GM23338 (cell line): ENCODE measurements at regions not wholly inside any gene's neighbourhood (a gene's known extent, or its start where the extent isn't known, plus 50 kb on each side); places are given as distances from the start of the nearest gene placed in this dataset.

ENCODE experiments used
- ATAC-seq: fragments of 200-7000 bp; cut with Tn5 transposase; 3 replicates; pipeline ENCODE4 v1.9.1; 2020
- DNase-seq: peaks from one replicate; pipeline ENCODE4 v3.0.0-alpha.2; 2015; ENCODE audit warnings: low spot score
- H2AFZ ChIP-seq: fragments of 200-600 bp; sonication (generic); 2 replicates; pipeline ENCODE4 v1.8.0; 2016; ENCODE audit warnings: antibody characterized with exemption, mild to moderate bottlenecking, moderate library complexity
- H3F3A ChIP-seq: fragments of 200-600 bp; sonication (generic); replicated peaks from 2 replicates; pipeline ENCODE4 v1.8.0; 2017; ENCODE audit warnings: antibody characterized with exemption, mixed run types, low read depth
- H3K27ac ChIP-seq: fragments of 200-600 bp; sonication (generic); 2 replicates; pipeline ENCODE4 v1.6.1; 2016; ENCODE audit warnings: low read depth
- H3K27me3 ChIP-seq: fragments of 200-600 bp; sonication (generic); 2 replicates; pipeline ENCODE4 v1.8.0; 2016; ENCODE audit warnings: mild to moderate bottlenecking, mixed run types, moderate library complexity; ENCODE audit not compliant: insufficient read depth
- H3K36me3 ChIP-seq: fragments of 200-600 bp; sonication (generic); 2 replicates; pipeline ENCODE4 v1.8.0; 2016; ENCODE audit warnings: mild to moderate bottlenecking; ENCODE audit not compliant: insufficient read depth
- H3K4me1 ChIP-seq: fragments of 200-600 bp; sonication (generic); 2 replicates; pipeline ENCODE4 v1.8.0; 2016; ENCODE audit warnings: mild to moderate bottlenecking, moderate library complexity; ENCODE audit not compliant: insufficient read depth
- H3K4me2 ChIP-seq: fragments of 200-600 bp; sonication (generic); 2 replicates; pipeline ENCODE4 v1.7.1; 2017; ENCODE audit warnings: mixed run types
- H3K4me3 ChIP-seq: fragments of 200-600 bp; sonication (generic); 2 replicates; pipeline ENCODE4 v1.6.1; 2016; ENCODE audit warnings: mixed run types
- H3K79me2 ChIP-seq: fragments of 200-600 bp; sonication (generic); replicated peaks from 2 replicates; pipeline ENCODE4 v1.8.0; 2017; ENCODE audit warnings: mild to moderate bottlenecking; ENCODE audit not compliant: insufficient read depth
- H3K9me2 ChIP-seq: fragments of 200-600 bp; sonication (generic); 2 replicates; pipeline ENCODE4 v1.8.0; 2017; ENCODE audit not compliant: insufficient read depth
- H4K20me1 ChIP-seq: fragments of 200-600 bp; sonication (generic); replicated peaks from 2 replicates; pipeline ENCODE4 v1.8.0; 2017; ENCODE audit warnings: mild to moderate bottlenecking; ENCODE audit not compliant: insufficient read depth
- H3K27ac Mint-ChIP-seq: 2 replicates; pipeline ENCODE4 v1.8.0; 2020; ENCODE audit warnings: inconsistent platforms, mild to moderate bottlenecking, moderate library complexity, mixed read lengths
- H3K27me3 Mint-ChIP-seq: 3 replicates; pipeline ENCODE4 v1.8.0; 2022; ENCODE audit warnings: low read depth, mild to moderate bottlenecking, moderate library complexity, mixed read lengths, inconsistent platforms; ENCODE audit not compliant: insufficient read depth, poor library complexity
- H3K36me3 Mint-ChIP-seq: 3 replicates; pipeline ENCODE4 v1.8.0; 2021; ENCODE audit warnings: low read depth, mild to moderate bottlenecking, inconsistent platforms, moderate library complexity, mixed read lengths
- H3K4me1 Mint-ChIP-seq: 3 replicates; pipeline ENCODE4 v1.8.0; 2020; ENCODE audit warnings: mild to moderate bottlenecking, inconsistent platforms, mixed read lengths
- H3K4me3 Mint-ChIP-seq: 3 replicates; pipeline ENCODE4 v1.8.0; 2021; ENCODE audit warnings: moderate library complexity, mild to moderate bottlenecking, inconsistent platforms, mixed read lengths
- H3K9me3 Mint-ChIP-seq: 3 replicates; pipeline ENCODE4 v1.8.0; 2020; ENCODE audit warnings: moderate library complexity, mild to moderate bottlenecking, inconsistent platforms, mixed read lengths
- CREB1 ChIP-seq: fragments of 250-450 bp; sonication (Bioruptor Pico); IDR thresholded peaks from 2 replicates; pipeline ENCODE4 v1.5.0; 2020; ENCODE audit warnings: low read depth, mild to moderate bottlenecking, moderate library complexity
- JUNB ChIP-seq: IDR thresholded peaks from one replicate; pipeline ENCODE4 v1.6.1; 2016; ENCODE audit warnings: antibody characterized with exemption; ENCODE audit not compliant: unreplicated experiment
- NANOG ChIP-seq: IDR thresholded peaks from 2 replicates; pipeline ENCODE4 v1.6.1; 2016; ENCODE audit warnings: antibody characterized with exemption, borderline replicate concordance
- POLR2AphosphoS5 ChIP-seq: IDR thresholded peaks from 2 replicates; pipeline ENCODE4 v1.6.1; 2016; ENCODE audit warnings: antibody characterized with exemption, low read depth
- STAT1 ChIP-seq: IDR thresholded peaks from one replicate; pipeline ENCODE4 v1.6.1; 2016; ENCODE audit warnings: antibody characterized with exemption; ENCODE audit not compliant: unreplicated experiment
- ZNF331 ChIP-seq: fragments of 250-450 bp; sonication (Bioruptor Pico); IDR thresholded peaks from 2 replicates; pipeline ENCODE4 v1.5.0; 2020; ENCODE audit warnings: low read depth, mild to moderate bottlenecking, moderate library complexity
- TF ChIP-seq, protein P1 (sequence below), 2 experiments: fragments of 200-600 bp in 1 of 2; sonication (generic) in 1 of 2; conservative IDR thresholded peaks; 2 replicates each; pipeline versions ENCODE4 v1.5.1 to v1.6.1; 2016 to 2017; ENCODE audit warnings: antibody characterized with exemption in 2 of 2, low read depth in 2 of 2, mild to moderate bottlenecking in 2 of 2, moderate library complexity in 1 of 2
- TF ChIP-seq, protein P2 (sequence below): IDR thresholded peaks from 2 replicates; pipeline ENCODE4 v1.6.1; 2016; ENCODE audit warnings: antibody characterized with exemption
- TF ChIP-seq, protein P3 (sequence below): IDR thresholded peaks from one replicate; pipeline ENCODE4 v1.6.1; 2018; ENCODE audit warnings: antibody characterized with exemption; ENCODE audit not compliant: unreplicated experiment
- TF ChIP-seq, protein P4 (sequence below): fragments of 250-450 bp; sonication (Bioruptor Pico); IDR thresholded peaks from 2 replicates; pipeline ENCODE4 v1.5.0; 2020; ENCODE audit warnings: mild to moderate bottlenecking, moderate library complexity

DNA sequence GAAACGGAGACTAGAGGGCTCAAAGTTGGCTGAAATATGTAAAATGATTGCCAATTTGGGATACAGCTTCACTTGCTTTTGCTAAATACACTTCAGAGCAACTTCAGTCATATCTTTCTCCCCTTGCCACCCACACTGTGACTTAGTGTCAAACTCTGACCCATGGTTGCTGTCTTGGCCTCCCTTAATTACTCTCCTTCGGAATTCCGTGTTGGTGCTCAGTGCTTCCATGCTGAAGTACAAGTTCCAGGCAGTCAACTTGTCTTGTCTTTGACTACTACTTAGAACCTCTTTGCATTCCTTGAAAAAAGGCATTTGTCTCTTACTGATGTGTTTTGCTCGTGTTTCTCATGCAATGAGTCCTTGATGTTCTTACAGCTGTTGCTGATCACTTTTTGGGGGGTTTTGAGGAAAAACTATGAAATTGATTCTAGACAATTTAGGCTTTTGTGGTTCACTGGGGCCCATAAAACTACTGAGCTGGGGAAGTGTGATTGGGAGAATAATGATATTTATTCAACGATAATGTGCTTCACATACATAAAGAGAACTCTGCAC, 146.0 kb downstream of the UBE2E3 start:
- no peaks in the 10 kb centered on the region for H3F3A ChIP-seq
- TF ChIP-seq STAT1 (no peak), CREB1 (CRISPR knock-in tag) (no peak), JUNB (no peak), POLR2AphosphoS5 (no peak)
- no peaks in the 10 kb centered on the region for H3K9me3 Mint-ChIP-seq
- no peak overlapping the region for H3K4me3 ChIP-seq
- H3K27me3 ChIP-seq = no peaks in the 10 kb centered on the region
- H3K4me2 ChIP-seq = no peak overlapping the region
- DNase-seq (no peak), ATAC-seq (no peak)
- no peaks in the 10 kb centered on the region for H3K27me3 Mint-ChIP-seq
- H3K9me2 ChIP-seq = no peaks in the 10 kb centered on the region
- H4K20me1 ChIP-seq = no peaks in the 10 kb centered on the region
- H3K27ac Mint-ChIP-seq = no peak overlapping the region
- 0 out of 2 replicates have a peak overlapping the region, but pooled peaks have one; percentile 57 for H2AFZ ChIP-seq
- H3K36me3 Mint-ChIP-seq = no peaks in the 10 kb centered on the region
- H3K4me1 Mint-ChIP-seq = peaks cover 14% of the 10 kb centered on the region; the same call in 2 of the 3 replicates
- H3K27ac ChIP-seq = no peak overlapping the region
- no peaks in the 10 kb centered on the region for H3K36me3 ChIP-seq
- H3K79me2 ChIP-seq = no peaks in the 10 kb centered on the region
- no peak overlapping the region for H3K4me3 Mint-ChIP-seq
- peaks cover 12% of the 10 kb centered on the region for H3K4me1 ChIP-seq

DNA sequence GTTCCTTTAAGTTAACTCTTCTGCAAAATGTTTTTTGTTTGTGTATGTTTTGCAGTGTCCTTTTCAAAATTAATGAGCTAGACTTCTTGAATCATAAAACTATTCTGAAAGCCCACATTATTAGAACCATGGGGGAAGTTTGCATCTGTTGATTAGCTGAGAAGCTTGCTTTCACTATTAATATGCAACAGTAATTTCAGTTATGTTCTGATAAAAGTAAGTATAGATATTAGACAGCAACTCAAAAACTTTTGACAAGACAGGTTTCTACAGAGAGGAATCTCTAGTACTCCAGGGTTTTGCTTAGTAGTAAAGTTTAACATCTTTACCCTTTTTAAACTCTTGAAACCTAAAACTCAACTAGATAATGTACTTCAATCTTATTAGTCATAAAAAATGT, 147.8 kb downstream of the UBE2E3 start:
- Mint-ChIP-seq H3K9me3 (no peaks in the 10 kb centered on the region), H3K4me1 (peaks cover 14% of the 10 kb centered on the region; the same call in 2 of the 3 replicates), H3K4me3 (no peak overlapping the region), H3K27me3 (no peaks in the 10 kb centered on the region), H3K27ac (no peak overlapping the region), H3K36me3 (no peaks in the 10 kb centered on the region)
- Histone ChIP-seq H3F3A (no peaks in the 10 kb centered on the region), H3K4me3 (no peak overlapping the region), H2AFZ (no peak overlapping the region), H3K36me3 (no peaks in the 10 kb centered on the region), H3K9me2 (no peaks in the 10 kb centered on the region), H3K4me1 (peaks cover 12% of the 10 kb centered on the region), H4K20me1 (no peaks in the 10 kb centered on the region), H3K27ac (no peak overlapping the region), H3K27me3 (no peaks in the 10 kb centered on the region), H3K79me2 (no peaks in the 10 kb centered on the region), H3K4me2 (no peak overlapping the region)
- ATAC-seq (no peak), DNase-seq (no peak)
- TF ChIP-seq, protein P1, sequence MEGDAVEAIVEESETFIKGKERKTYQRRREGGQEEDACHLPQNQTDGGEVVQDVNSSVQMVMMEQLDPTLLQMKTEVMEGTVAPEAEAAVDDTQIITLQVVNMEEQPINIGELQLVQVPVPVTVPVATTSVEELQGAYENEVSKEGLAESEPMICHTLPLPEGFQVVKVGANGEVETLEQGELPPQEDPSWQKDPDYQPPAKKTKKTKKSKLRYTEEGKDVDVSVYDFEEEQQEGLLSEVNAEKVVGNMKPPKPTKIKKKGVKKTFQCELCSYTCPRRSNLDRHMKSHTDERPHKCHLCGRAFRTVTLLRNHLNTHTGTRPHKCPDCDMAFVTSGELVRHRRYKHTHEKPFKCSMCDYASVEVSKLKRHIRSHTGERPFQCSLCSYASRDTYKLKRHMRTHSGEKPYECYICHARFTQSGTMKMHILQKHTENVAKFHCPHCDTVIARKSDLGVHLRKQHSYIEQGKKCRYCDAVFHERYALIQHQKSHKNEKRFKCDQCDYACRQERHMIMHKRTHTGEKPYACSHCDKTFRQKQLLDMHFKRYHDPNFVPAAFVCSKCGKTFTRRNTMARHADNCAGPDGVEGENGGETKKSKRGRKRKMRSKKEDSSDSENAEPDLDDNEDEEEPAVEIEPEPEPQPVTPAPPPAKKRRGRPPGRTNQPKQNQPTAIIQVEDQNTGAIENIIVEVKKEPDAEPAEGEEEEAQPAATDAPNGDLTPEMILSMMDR (conservative IDR thresholded peaks at IDR 0.05; ENCODE audit: low read depth in 2 of 2) = no peak
- TF ChIP-seq, protein P2, sequence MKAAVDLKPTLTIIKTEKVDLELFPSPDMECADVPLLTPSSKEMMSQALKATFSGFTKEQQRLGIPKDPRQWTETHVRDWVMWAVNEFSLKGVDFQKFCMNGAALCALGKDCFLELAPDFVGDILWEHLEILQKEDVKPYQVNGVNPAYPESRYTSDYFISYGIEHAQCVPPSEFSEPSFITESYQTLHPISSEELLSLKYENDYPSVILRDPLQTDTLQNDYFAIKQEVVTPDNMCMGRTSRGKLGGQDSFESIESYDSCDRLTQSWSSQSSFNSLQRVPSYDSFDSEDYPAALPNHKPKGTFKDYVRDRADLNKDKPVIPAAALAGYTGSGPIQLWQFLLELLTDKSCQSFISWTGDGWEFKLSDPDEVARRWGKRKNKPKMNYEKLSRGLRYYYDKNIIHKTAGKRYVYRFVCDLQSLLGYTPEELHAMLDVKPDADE = no peak
- TF ChIP-seq NANOG (no peak), ZNF331 (CRISPR knock-in tag) (no peak)
- TF ChIP-seq, protein P3, sequence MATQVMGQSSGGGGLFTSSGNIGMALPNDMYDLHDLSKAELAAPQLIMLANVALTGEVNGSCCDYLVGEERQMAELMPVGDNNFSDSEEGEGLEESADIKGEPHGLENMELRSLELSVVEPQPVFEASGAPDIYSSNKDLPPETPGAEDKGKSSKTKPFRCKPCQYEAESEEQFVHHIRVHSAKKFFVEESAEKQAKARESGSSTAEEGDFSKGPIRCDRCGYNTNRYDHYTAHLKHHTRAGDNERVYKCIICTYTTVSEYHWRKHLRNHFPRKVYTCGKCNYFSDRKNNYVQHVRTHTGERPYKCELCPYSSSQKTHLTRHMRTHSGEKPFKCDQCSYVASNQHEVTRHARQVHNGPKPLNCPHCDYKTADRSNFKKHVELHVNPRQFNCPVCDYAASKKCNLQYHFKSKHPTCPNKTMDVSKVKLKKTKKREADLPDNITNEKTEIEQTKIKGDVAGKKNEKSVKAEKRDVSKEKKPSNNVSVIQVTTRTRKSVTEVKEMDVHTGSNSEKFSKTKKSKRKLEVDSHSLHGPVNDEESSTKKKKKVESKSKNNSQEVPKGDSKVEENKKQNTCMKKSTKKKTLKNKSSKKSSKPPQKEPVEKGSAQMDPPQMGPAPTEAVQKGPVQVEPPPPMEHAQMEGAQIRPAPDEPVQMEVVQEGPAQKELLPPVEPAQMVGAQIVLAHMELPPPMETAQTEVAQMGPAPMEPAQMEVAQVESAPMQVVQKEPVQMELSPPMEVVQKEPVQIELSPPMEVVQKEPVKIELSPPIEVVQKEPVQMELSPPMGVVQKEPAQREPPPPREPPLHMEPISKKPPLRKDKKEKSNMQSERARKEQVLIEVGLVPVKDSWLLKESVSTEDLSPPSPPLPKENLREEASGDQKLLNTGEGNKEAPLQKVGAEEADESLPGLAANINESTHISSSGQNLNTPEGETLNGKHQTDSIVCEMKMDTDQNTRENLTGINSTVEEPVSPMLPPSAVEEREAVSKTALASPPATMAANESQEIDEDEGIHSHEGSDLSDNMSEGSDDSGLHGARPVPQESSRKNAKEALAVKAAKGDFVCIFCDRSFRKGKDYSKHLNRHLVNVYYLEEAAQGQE = no peak
- TF ChIP-seq, protein P4, sequence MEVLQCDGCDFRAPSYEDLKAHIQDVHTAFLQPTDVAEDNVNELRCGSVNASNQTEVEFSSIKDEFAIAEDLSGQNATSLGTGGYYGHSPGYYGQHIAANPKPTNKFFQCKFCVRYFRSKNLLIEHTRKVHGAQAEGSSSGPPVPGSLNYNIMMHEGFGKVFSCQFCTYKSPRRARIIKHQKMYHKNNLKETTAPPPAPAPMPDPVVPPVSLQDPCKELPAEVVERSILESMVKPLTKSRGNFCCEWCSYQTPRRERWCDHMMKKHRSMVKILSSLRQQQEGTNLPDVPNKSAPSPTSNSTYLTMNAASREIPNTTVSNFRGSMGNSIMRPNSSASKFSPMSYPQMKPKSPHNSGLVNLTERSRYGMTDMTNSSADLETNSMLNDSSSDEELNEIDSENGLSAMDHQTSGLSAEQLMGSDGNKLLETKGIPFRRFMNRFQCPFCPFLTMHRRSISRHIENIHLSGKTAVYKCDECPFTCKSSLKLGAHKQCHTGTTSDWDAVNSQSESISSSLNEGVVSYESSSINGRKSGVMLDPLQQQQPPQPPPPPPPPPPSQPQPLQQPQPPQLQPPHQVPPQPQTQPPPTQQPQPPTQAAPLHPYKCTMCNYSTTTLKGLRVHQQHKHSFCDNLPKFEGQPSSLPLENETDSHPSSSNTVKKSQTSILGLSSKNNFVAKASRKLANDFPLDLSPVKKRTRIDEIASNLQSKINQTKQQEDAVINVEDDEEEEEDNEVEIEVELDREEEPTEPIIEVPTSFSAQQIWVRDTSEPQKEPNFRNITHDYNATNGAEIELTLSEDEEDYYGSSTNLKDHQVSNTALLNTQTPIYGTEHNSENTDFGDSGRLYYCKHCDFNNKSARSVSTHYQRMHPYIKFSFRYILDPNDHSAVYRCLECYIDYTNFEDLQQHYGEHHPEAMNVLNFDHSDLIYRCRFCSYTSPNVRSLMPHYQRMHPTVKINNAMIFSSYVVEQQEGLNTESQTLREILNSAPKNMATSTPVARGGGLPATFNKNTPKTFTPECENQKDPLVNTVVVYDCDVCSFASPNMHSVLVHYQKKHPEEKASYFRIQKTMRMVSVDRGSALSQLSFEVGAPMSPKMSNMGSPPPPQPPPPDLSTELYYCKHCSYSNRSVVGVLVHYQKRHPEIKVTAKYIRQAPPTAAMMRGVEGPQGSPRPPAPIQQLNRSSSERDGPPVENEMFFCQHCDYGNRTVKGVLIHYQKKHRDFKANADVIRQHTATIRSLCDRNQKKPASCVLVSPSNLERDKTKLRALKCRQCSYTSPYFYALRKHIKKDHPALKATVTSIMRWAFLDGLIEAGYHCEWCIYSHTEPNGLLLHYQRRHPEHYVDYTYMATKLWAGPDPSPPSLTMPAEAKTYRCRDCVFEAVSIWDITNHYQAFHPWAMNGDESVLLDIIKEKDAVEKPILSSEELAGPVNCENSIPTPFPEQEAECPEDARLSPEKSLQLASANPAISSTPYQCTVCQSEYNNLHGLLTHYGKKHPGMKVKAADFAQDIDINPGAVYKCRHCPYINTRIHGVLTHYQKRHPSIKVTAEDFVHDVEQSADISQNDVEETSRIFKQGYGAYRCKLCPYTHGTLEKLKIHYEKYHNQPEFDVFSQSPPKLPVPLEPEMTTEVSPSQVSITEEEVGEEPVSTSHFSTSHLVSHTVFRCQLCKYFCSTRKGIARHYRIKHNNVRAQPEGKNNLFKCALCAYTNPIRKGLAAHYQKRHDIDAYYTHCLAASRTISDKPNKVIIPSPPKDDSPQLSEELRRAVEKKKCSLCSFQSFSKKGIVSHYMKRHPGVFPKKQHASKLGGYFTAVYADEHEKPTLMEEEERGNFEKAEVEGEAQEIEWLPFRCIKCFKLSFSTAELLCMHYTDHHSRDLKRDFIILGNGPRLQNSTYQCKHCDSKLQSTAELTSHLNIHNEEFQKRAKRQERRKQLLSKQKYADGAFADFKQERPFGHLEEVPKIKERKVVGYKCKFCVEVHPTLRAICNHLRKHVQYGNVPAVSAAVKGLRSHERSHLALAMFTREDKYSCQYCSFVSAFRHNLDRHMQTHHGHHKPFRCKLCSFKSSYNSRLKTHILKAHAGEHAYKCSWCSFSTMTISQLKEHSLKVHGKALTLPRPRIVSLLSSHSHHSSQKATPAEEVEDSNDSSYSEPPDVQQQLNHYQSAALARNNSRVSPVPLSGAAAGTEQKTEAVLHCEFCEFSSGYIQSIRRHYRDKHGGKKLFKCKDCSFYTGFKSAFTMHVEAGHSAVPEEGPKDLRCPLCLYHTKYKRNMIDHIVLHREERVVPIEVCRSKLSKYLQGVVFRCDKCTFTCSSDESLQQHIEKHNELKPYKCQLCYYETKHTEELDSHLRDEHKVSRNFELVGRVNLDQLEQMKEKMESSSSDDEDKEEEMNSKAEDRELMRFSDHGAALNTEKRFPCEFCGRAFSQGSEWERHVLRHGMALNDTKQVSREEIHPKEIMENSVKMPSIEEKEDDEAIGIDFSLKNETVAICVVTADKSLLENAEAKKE (CRISPR knock-in tag) = no peak
